ENCODE measurements at regions not wholly inside any gene's neighbourhood (a gene's known extent, or its start where the extent isn't known, plus 50 kb on each side); places are given as distances from the start of the nearest gene placed in this dataset.

GRCh38 chr3:115369021-115369420, 221.9 kb upstream of the ZBTB20 start:
- ChIA-PET POLR2A (no interaction called here), CTCF (no interaction called here)
- Mint-ChIP-seq H3K27me3 (no peaks in the 10 kb centered on the region), H3K9me3 (ENCODE audit: low read depth) (peaks cover 7% of the 10 kb centered on the region), H3K27ac (no peak overlapping the region), H3K36me3 (ENCODE audit: low read depth) (no peaks in the 10 kb centered on the region), H3K4me1 (no peaks in the 10 kb centered on the region), H3K4me3 (no peak overlapping the region)
- no peak for ATAC-seq
- intact Hi-C loops (cut with DNase I, micrococcal nuclease), result no loop called here
- no peak for DNase-seq

GRCh38 chr3:115375362-115375761, 228.3 kb upstream of the ZBTB20 start:
- no peaks in the 10 kb centered on the region for H3K27me3 Mint-ChIP-seq
- intact Hi-C loops (cut with DNase I, micrococcal nuclease), result no loop called here
- no peaks in the 10 kb centered on the region for H3K4me1 Mint-ChIP-seq
- ChIA-PET POLR2A (no interaction called here), CTCF (interaction anchor here (0.9 kb wide), 1 partner anchor 9 kb away, joined by 3 read pairs; no protein-coding TSS in a partner anchor)
- DNase-seq, result no peak
- no peak for ATAC-seq
- H3K4me3 Mint-ChIP-seq, result no peak overlapping the region
- no peak overlapping the region for H3K27ac Mint-ChIP-seq
- H3K9me3 Mint-ChIP-seq (ENCODE audit: low read depth), result peaks cover 2% of the 10 kb centered on the region
- no peaks in the 10 kb centered on the region for H3K36me3 Mint-ChIP-seq (ENCODE audit: low read depth)

GRCh38 chr3:115380883-115381572, 233.9 kb upstream of the ZBTB20 start:
- Mint-ChIP-seq H3K9me3 (ENCODE audit: low read depth) (peaks cover 2% of the 10 kb centered on the region), H3K27ac (no peak overlapping the region), H3K27me3 (no peaks in the 10 kb centered on the region), H3K4me1 (no peaks in the 10 kb centered on the region), H3K36me3 (ENCODE audit: low read depth) (no peaks in the 10 kb centered on the region), H3K4me3 (no peak overlapping the region)
- ATAC-seq, result no peak
- ChIA-PET CTCF (no interaction called here), POLR2A (no interaction called here)
- no peak for DNase-seq
- intact Hi-C loops (cut with DNase I, micrococcal nuclease), result no loop called here

- no peak overlapping the region for H3K27ac Mint-ChIP-seq
- H3K4me3 Mint-ChIP-seq, result no peak overlapping the region
- intact Hi-C loops (cut with DNase I, micrococcal nuclease), result no loop called here
- H3K27me3 Mint-ChIP-seq, result no peaks in the 10 kb centered on the region
- no peak for DNase-seq
- CTCF ChIA-PET, result no interaction called here
- H3K36me3 Mint-ChIP-seq (ENCODE audit: low read depth), result no peaks in the 10 kb centered on the region
- no peak for ATAC-seq
- H3K9me3 Mint-ChIP-seq (ENCODE audit: low read depth), result peaks cover 2% of the 10 kb centered on the region
- H3K4me1 Mint-ChIP-seq, result no peaks in the 10 kb centered on the region
- POLR2A ChIA-PET, result no interaction called here
Observed at GRCh38 chr3:115381573-115381912, 234.5 kb upstream of the ZBTB20 start.

- DNase-seq (no peak), ATAC-seq (no peak)
- ChIA-PET POLR2A (no interaction called here), CTCF (no interaction called here)
- no peaks in the 10 kb centered on the region for H3K36me3 Mint-ChIP-seq (ENCODE audit: low read depth)
- intact Hi-C loops (cut with DNase I, micrococcal nuclease), result no loop called here
- no peaks in the 10 kb centered on the region for H3K27me3 Mint-ChIP-seq
- peaks cover 2% of the 10 kb centered on the region for H3K9me3 Mint-ChIP-seq (ENCODE audit: low read depth)
- H3K4me1 Mint-ChIP-seq, result no peaks in the 10 kb centered on the region
- no peak overlapping the region for H3K4me3 Mint-ChIP-seq
- no peak overlapping the region for H3K27ac Mint-ChIP-seq
Observed at GRCh38 chr3:115381931-115382330, 234.8 kb upstream of the ZBTB20 start.

GRCh38 chr3:115384381-115384780, 237.3 kb upstream of the ZBTB20 start:
- ChIA-PET POLR2A (no interaction called here), CTCF (no interaction called here)
- H3K36me3 Mint-ChIP-seq (ENCODE audit: low read depth), result no peaks in the 10 kb centered on the region
- peaks cover 1% of the 10 kb centered on the region for H3K9me3 Mint-ChIP-seq (ENCODE audit: low read depth)
- DNase-seq, result no peak
- H3K27ac Mint-ChIP-seq, result no peak overlapping the region
- ATAC-seq, result no peak
- intact Hi-C loops (cut with DNase I, micrococcal nuclease), result no loop called here
- H3K27me3 Mint-ChIP-seq, result peaks cover under 1% of the 10 kb centered on the region
- H3K4me3 Mint-ChIP-seq, result no peak overlapping the region
- no peaks in the 10 kb centered on the region for H3K4me1 Mint-ChIP-seq

- ChIA-PET POLR2A (no interaction called here), CTCF (interaction anchor here (1.1 kb wide), 1 partner anchor 52 kb away, joined by 4 read pairs; no protein-coding TSS in a partner anchor)
- no peak overlapping the region for H3K27ac Mint-ChIP-seq
Observed at GRCh38 chr3:115385774-115386730, 237.3 kb upstream of the GAP43 start.

GRCh38 chr3:115388166-115388565, 235.1 kb upstream of the GAP43 start:
- Mint-ChIP-seq H3K36me3 (ENCODE audit: low read depth) (no peaks in the 10 kb centered on the region), H3K4me1 (peaks cover 6% of the 10 kb centered on the region), H3K27ac (no peak overlapping the region), H3K4me3 (no peak overlapping the region), H3K9me3 (ENCODE audit: low read depth) (no peaks in the 10 kb centered on the region), H3K27me3 (peaks cover 2% of the 10 kb centered on the region)
- ATAC-seq (no peak), DNase-seq (no peak)
- ChIA-PET CTCF (no interaction called here), POLR2A (no interaction called here)
- intact Hi-C loops (cut with DNase I, micrococcal nuclease), result no loop called here

More at GRCh38 chr3:115385774-115386730, 237.3 kb upstream of the GAP43 start:
- DNase-seq (no peak), ATAC-seq (no peak)
- Mint-ChIP-seq H3K4me1 (no peaks in the 10 kb centered on the region), H3K27me3 (peaks cover 2% of the 10 kb centered on the region), H3K4me3 (no peak overlapping the region), H3K9me3 (ENCODE audit: low read depth) (no peaks in the 10 kb centered on the region), H3K36me3 (ENCODE audit: low read depth) (no peaks in the 10 kb centered on the region)
- intact Hi-C loops (cut with DNase I, micrococcal nuclease), result no loop called here

GRCh38 chr3:115388811-115389210, 234.5 kb upstream of the GAP43 start:
- Mint-ChIP-seq H3K27me3 (peaks cover 2% of the 10 kb centered on the region), H3K4me1 (peaks cover 6% of the 10 kb centered on the region), H3K27ac (no peak overlapping the region), H3K4me3 (no peak overlapping the region), H3K9me3 (ENCODE audit: low read depth) (no peaks in the 10 kb centered on the region), H3K36me3 (ENCODE audit: low read depth) (no peaks in the 10 kb centered on the region)
- intact Hi-C loops (cut with DNase I, micrococcal nuclease), result no loop called here
- DNase-seq (no peak), ATAC-seq (no peak)
- ChIA-PET POLR2A (interaction anchor here (0.7 kb wide), 1 partner anchor 14 kb away, joined by 4 read pairs; no protein-coding TSS in a partner anchor), CTCF (no interaction called here)

GRCh38 chr3:115396801-115397200, 226.5 kb upstream of the GAP43 start:
- Mint-ChIP-seq H3K9me3 (ENCODE audit: low read depth) (no peaks in the 10 kb centered on the region), H3K27ac (no peak overlapping the region), H3K27me3 (no peaks in the 10 kb centered on the region), H3K36me3 (ENCODE audit: low read depth) (no peaks in the 10 kb centered on the region), H3K4me3 (no peak overlapping the region), H3K4me1 (peaks cover 4% of the 10 kb centered on the region)
- ATAC-seq (no peak), DNase-seq (no peak)
- ChIA-PET CTCF (no interaction called here), POLR2A (no interaction called here)
- intact Hi-C loops (cut with DNase I, micrococcal nuclease), result no loop called here

GRCh38 chr3:115397433-115397832, 225.9 kb upstream of the GAP43 start:
- Mint-ChIP-seq H3K27me3 (no peaks in the 10 kb centered on the region), H3K4me1 (no peaks in the 10 kb centered on the region), H3K4me3 (no peak overlapping the region), H3K9me3 (ENCODE audit: low read depth) (no peaks in the 10 kb centered on the region), H3K27ac (no peak overlapping the region), H3K36me3 (ENCODE audit: low read depth) (no peaks in the 10 kb centered on the region)
- ATAC-seq, result no peak
- POLR2A ChIA-PET, result no interaction called here
- intact Hi-C loops (cut with DNase I, micrococcal nuclease), result no loop called here
- CTCF ChIA-PET, result no interaction called here
- DNase-seq, result no peak

GRCh38 chr3:115398506-115398905, 224.8 kb upstream of the GAP43 start:
- no peak overlapping the region for H3K27ac Mint-ChIP-seq
- H3K4me1 Mint-ChIP-seq, result no peaks in the 10 kb centered on the region
- peaks cover 2% of the 10 kb centered on the region for H3K27me3 Mint-ChIP-seq
- ChIA-PET CTCF (no interaction called here), POLR2A (no interaction called here)
- intact Hi-C loops (cut with DNase I, micrococcal nuclease), result no loop called here
- DNase-seq (no peak), ATAC-seq (no peak)
- no peaks in the 10 kb centered on the region for H3K36me3 Mint-ChIP-seq (ENCODE audit: low read depth)
- no peak overlapping the region for H3K4me3 Mint-ChIP-seq
- H3K9me3 Mint-ChIP-seq (ENCODE audit: low read depth), result no peaks in the 10 kb centered on the region
